Colonic mucosa (tissue), 4 donors: ENCODE measurements at regions not wholly inside any gene's neighbourhood (a gene's known extent, or its start where the extent isn't known, plus 50 kb on each side); places are given as distances from the start of the nearest gene placed in this dataset.

Source experiments
- DNase-seq: peaks from one replicate; pipeline ENCODE4 v3.0.0-alpha.2; 2020
- H3K27ac ChIP-seq: fragments of 200-600 bp; one replicate; pipeline ENCODE4 v1.8.0; 2021
- H3K27me3 ChIP-seq: fragments of 200-600 bp; one replicate; pipeline ENCODE4 v1.8.0; 2021
- H3K36me3 ChIP-seq: fragments of 200-600 bp; one replicate; pipeline ENCODE4 v1.8.0; 2021
- H3K4me1 ChIP-seq: fragments of 200-600 bp; one replicate; pipeline ENCODE4 v1.8.0; 2021; ENCODE audit warnings: mild to moderate bottlenecking
- H3K4me3 ChIP-seq: fragments of 200-600 bp; one replicate; pipeline ENCODE4 v1.8.0; 2021
- H3K9ac ChIP-seq, 2 donors: one replicate each; pipeline ENCODE4 v1.7.0; 2013; ENCODE audit warnings: control low read depth in 2 of 2, low read depth in 2 of 2, low read length in 2 of 2
- H3K9me3 ChIP-seq: fragments of 200-600 bp; one replicate; pipeline ENCODE4 v1.8.0; 2021
- intact Hi-C: fragments of 100-400 bp; cut with DNase I; formaldehyde crosslinking; loops from one replicate; pipeline ENCODE4 v1.14.1; 2022
- TF ChIP-seq, protein P1 (sequence below): fragments of 200-600 bp; IDR thresholded peaks from one replicate; pipeline ENCODE4 v1.8.0; 2022; ENCODE audit warnings: antibody characterized with exemption, mild to moderate bottlenecking
- donor health status: healthy.
- donor health status: DM: no; HTN: no; CAD: no.
- donor health status: DM: no; HTN: no; CAD: no.

DNA sequence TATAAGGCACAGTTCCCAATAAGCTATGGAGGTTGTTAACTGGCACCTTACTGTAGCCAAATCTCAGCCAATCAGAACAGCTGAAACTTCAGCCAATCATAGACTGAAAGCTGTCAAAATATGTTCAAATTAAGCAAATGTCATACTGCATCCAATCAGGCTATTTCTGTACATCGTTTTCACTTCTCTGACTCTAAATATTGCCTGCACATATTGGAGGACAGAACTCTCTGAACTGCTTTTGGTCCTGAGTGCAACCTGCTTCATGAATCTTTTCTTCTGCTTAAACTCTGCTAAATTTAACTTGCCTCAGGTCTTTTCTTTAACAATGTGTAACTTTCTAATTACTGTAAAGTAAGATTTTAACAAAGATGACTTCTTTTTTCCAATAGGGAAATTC lies 1198.9 kb upstream of the PCDH7 start:
- DNase-seq, result no peak
- TF ChIP-seq, protein P1, sequence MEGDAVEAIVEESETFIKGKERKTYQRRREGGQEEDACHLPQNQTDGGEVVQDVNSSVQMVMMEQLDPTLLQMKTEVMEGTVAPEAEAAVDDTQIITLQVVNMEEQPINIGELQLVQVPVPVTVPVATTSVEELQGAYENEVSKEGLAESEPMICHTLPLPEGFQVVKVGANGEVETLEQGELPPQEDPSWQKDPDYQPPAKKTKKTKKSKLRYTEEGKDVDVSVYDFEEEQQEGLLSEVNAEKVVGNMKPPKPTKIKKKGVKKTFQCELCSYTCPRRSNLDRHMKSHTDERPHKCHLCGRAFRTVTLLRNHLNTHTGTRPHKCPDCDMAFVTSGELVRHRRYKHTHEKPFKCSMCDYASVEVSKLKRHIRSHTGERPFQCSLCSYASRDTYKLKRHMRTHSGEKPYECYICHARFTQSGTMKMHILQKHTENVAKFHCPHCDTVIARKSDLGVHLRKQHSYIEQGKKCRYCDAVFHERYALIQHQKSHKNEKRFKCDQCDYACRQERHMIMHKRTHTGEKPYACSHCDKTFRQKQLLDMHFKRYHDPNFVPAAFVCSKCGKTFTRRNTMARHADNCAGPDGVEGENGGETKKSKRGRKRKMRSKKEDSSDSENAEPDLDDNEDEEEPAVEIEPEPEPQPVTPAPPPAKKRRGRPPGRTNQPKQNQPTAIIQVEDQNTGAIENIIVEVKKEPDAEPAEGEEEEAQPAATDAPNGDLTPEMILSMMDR, result no peak
- Histone ChIP-seq H3K27me3 (no peaks in the 10 kb centered on the region), H3K4me1 (no peaks in the 10 kb centered on the region), H3K27ac (no peak overlapping the region), H3K36me3 (no peaks in the 10 kb centered on the region), H3K9me3 (no peaks in the 10 kb centered on the region), H3K4me3 (no peak overlapping the region), H3K9ac (no peak overlapping the region)
- intact Hi-C loops, result no loop called here

DNA sequence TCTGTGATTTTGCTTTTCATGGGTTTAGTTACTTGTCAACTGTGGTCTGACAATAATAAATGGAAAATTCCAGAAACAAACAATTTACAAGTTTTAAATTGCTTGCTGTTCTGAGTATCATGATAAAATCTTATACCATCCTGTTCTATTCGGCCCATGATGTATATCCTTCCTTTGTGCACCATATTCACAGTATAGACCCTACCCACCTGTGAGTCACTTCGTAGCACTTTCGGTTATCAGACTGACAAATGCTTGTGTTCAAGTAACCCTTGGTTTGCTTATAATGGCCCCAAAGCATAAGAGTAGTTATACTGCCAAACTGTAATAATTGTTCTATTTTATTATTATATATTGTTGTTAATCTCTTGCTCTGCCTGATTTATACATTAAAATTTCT lies 1183.4 kb upstream of the PCDH7 start:
- Histone ChIP-seq H3K27ac (no peak overlapping the region), H3K4me3 (no peak overlapping the region), H3K9me3 (no peaks in the 10 kb centered on the region), H3K4me1 (no peaks in the 10 kb centered on the region), H3K36me3 (no peaks in the 10 kb centered on the region), H3K9ac (no peak overlapping the region), H3K27me3 (no peaks in the 10 kb centered on the region)
- intact Hi-C loops, result no loop called here
- no peak for DNase-seq
- TF ChIP-seq, protein P1, result no peak

DNA sequence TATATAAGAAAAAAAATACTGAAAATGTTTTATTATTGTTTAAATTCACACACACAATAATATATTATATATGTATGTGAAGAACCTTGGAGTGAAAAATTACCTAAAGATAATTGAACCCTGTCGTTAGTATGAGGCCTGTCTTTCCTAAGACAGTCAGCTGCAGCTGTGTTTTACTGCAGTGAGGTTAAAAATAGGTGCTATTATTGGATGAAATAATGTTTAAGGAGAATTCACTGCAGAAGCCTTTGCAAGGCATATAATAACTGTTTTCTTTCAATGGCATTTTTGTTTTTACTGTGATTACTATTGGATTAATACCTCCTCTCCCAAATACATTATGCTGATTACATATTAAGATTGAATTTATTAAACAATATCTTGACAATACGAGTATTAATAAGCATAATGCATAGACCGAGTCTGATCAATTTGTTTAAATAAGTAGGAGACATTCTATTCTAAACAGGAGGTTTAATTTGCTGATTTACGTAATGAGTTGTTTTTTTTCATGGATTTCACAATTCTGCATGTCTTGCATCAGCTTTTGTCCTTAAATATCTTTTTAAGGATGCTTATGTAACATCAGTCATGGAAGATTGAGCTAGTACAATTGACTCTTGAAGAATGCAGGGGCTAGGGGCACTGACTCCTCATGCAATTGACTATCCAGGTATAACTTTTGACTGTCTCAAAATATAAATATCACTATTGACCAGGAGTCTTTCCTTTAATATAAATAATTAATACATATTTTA lies 1181.1 kb upstream of the PCDH7 start:
- no peak overlapping the region for H3K9ac ChIP-seq
- no peaks in the 10 kb centered on the region for H3K9me3 ChIP-seq
- intact Hi-C loops, result no loop called here
- no peak overlapping the region for H3K4me3 ChIP-seq
- no peak for DNase-seq
- H3K27ac ChIP-seq, result no peak overlapping the region
- TF ChIP-seq, protein P1, result no peak
- no peaks in the 10 kb centered on the region for H3K36me3 ChIP-seq
- no peaks in the 10 kb centered on the region for H3K4me1 ChIP-seq
- H3K27me3 ChIP-seq, result no peaks in the 10 kb centered on the region

GRCh38 chr4:29540439-29541102 lies 1179.6 kb upstream of the PCDH7 start:
- TF ChIP-seq, protein P1, result no peak
- H3K4me1 ChIP-seq, result no peaks in the 10 kb centered on the region
- no peaks in the 10 kb centered on the region for H3K36me3 ChIP-seq
- no peaks in the 10 kb centered on the region for H3K9me3 ChIP-seq
- H3K9ac ChIP-seq, result no peak overlapping the region
- no peak overlapping the region for H3K27ac ChIP-seq
- no peaks in the 10 kb centered on the region for H3K27me3 ChIP-seq
- intact Hi-C loops, result no loop called here
- no peak for DNase-seq
- no peak overlapping the region for H3K4me3 ChIP-seq

DNA sequence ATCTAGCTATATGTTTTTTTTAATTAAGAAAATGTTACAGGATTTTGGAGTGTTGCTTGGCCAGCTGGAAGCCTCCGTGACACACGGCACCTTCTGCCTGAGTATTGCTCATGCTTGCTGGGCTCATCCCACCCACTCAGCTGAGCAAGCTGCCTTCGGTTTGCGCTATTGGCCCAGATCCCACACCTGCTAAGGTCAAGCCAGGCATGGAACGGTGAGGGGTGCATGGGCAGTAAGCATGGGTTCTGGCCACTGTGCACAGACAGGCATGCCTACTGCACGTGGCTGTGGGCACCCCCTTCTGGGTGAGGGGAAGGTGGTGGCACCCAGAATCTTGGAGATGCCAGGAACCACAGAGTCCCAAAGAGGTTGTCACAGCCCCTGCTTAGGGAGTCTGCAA lies 1178.4 kb upstream of the PCDH7 start:
- H3K9me3 ChIP-seq, result no peaks in the 10 kb centered on the region
- H3K4me3 ChIP-seq, result no peak overlapping the region
- H3K36me3 ChIP-seq, result no peaks in the 10 kb centered on the region
- H3K9ac ChIP-seq, result no peak overlapping the region
- no peak for DNase-seq
- no peaks in the 10 kb centered on the region for H3K4me1 ChIP-seq
- TF ChIP-seq, protein P1, result no peak
- no peaks in the 10 kb centered on the region for H3K27me3 ChIP-seq
- no peak overlapping the region for H3K27ac ChIP-seq
- intact Hi-C loops, result no loop called here
